Kidney epithelial cell (primary cell): ENCODE measurements at regions not wholly inside any gene's neighbourhood (a gene's known extent, or its start where the extent isn't known, plus 50 kb on each side); places are given as distances from the start of the nearest gene placed in this dataset.
"Not testable (repeated sequence)": the region's sequence is repeated elsewhere in the genome, so short reads cannot be mapped to it uniquely, and the experiment has no call there.

Source experiments
- DNase-seq: peaks from one replicate; pipeline ENCODE4 v3.0.0-alpha.2; 2010; ENCODE audit warnings: low read depth
- H3K27me3 ChIP-seq: 2 replicates; pipeline ENCODE4 v1.6.0; 2011; ENCODE audit warnings: low read length; ENCODE audit not compliant: control insufficient read depth, insufficient read depth
- H3K36me3 ChIP-seq: 2 replicates; pipeline ENCODE4 v1.5.1; 2011; ENCODE audit warnings: low read length; ENCODE audit not compliant: control insufficient read depth, insufficient read depth
- H3K4me3 ChIP-seq: 2 replicates; pipeline ENCODE4 v1.5.1; 2011; ENCODE audit warnings: low read depth, mild to moderate bottlenecking, control low read depth, low read length
- TF ChIP-seq, protein P1 (sequence below): IDR thresholded peaks from 2 replicates; pipeline ENCODE4 v1.5.1; 2011; ENCODE audit warnings: mild to moderate bottlenecking, moderate library complexity, low read length, control low read depth, inconsistent platforms; ENCODE audit not compliant: insufficient read depth, poor library complexity, severe bottlenecking

DNA sequence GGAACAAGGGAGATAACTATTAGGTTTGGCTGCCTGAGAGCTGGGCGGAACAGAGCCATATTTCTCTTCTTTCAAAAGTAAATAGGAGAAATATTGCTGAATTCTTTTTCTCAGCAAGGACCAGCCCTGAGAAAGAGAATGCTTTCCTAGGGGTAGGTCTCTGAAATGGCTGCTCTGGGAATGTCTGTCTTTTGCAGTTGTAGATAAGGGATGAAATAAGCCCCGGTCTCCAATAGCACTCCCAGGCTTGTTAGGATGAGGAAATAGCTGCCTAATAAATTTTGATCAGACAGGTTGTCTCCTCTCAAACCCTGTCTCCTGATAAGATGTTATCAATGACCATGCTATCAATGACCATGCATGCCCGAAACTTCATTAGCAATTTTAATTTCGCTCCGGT lies 207.8 kb upstream of the KIT start:
- Histone ChIP-seq H3K36me3 (no peaks in the 10 kb centered on the region), H3K4me3 (no peak overlapping the region), H3K27me3 (no peaks in the 10 kb centered on the region)
- TF ChIP-seq, protein P1, sequence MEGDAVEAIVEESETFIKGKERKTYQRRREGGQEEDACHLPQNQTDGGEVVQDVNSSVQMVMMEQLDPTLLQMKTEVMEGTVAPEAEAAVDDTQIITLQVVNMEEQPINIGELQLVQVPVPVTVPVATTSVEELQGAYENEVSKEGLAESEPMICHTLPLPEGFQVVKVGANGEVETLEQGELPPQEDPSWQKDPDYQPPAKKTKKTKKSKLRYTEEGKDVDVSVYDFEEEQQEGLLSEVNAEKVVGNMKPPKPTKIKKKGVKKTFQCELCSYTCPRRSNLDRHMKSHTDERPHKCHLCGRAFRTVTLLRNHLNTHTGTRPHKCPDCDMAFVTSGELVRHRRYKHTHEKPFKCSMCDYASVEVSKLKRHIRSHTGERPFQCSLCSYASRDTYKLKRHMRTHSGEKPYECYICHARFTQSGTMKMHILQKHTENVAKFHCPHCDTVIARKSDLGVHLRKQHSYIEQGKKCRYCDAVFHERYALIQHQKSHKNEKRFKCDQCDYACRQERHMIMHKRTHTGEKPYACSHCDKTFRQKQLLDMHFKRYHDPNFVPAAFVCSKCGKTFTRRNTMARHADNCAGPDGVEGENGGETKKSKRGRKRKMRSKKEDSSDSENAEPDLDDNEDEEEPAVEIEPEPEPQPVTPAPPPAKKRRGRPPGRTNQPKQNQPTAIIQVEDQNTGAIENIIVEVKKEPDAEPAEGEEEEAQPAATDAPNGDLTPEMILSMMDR: no peak
- no peak for DNase-seq

GRCh38 chr4:54466960-54467359 lies 190.8 kb upstream of the KIT start:
- H3K36me3 ChIP-seq, H3K4me3 ChIP-seq, DNase-seq, H3K27me3 ChIP-seq: not testable (repeated sequence)

DNA sequence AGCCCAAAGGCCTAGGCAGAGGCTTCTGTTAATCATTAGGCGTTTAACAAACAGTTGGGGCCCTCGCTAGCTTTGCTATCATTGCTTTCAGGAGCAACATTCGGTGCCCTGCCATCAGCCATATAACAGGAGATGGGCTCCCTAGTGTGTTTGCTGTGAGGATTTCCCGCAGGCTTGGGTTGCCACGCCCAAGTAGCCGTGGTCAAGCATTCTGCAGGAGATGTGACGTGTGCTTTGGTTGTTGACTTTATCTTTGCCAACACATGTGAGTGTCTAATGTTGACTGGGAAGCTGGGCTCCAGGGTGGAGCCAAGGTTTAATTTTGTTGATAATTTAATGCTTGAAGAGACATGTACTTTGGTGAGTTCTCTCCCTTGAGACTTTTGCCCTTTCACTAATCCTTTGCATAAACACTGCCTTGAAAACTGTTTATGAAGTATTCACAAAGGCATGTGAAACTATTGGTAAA lies 184.6 kb upstream of the KIT start:
- no peaks in the 10 kb centered on the region for H3K27me3 ChIP-seq
- TF ChIP-seq, protein P1: no peak
- H3K36me3 ChIP-seq: no peaks in the 10 kb centered on the region
- no peak overlapping the region for H3K4me3 ChIP-seq
- DNase-seq: no peak

GRCh38 chr4:54473798-54474197 lies 184.0 kb upstream of the KIT start:
- no peak for DNase-seq
- H3K27me3 ChIP-seq: no peaks in the 10 kb centered on the region
- no peak overlapping the region for H3K4me3 ChIP-seq
- TF ChIP-seq, protein P1: no peak
- H3K36me3 ChIP-seq: no peaks in the 10 kb centered on the region

DNA sequence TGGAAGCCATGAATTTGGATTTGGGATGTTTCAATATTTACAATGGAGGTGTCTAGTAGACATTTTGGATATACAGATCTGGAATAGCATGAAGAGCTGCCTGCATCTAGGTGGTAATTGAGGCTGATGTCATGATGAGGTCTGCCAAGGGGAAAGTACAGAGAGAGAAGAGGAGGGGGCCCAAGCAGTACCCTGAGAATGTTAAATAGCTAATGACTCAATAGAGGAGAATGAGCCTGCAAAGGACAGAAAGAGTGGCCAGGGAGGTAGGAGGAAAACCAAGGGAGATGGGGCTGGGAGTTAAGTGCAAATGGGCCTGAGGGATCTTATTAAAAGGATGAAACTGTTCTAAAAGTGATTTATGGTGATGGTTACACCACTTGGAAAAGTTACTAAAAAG lies 182.2 kb upstream of the KIT start:
- DNase-seq: no peak
- Histone ChIP-seq H3K27me3 (no peaks in the 10 kb centered on the region), H3K4me3 (no peak overlapping the region), H3K36me3 (no peaks in the 10 kb centered on the region)
- TF ChIP-seq, protein P1: no peak

- H3K36me3 ChIP-seq: no peaks in the 10 kb centered on the region
- DNase-seq: no peak
- no peak overlapping the region for H3K4me3 ChIP-seq
- no peaks in the 10 kb centered on the region for H3K27me3 ChIP-seq
- TF ChIP-seq, protein P1: no peak
These were observed 175.1 kb upstream of the KIT start for GRCh38 chr4:54482529-54483200.
